ENCODE measurements at regions not wholly inside any gene's neighbourhood (a gene's known extent, or its start where the extent isn't known, plus 50 kb on each side); places are given as distances from the start of the nearest gene placed in this dataset.
A peak's percentile ranks its signal among the peaks of the same experiment; 100 is the strongest.

- no peak for TF ChIP-seq CTCF (IDR thresholded peaks at IDR 0.05; ENCODE audit: insufficient read depth, low read length, severe bottlenecking)
- FAIRE-seq, result no peak
- Histone ChIP-seq H3K4me3 (ENCODE audit: low read depth, low read length) (no peak overlapping the region), H3K27me3 (ENCODE audit: control insufficient read depth, insufficient read depth, low read length) (no peaks in the 10 kb centered on the region), H3K36me3 (ENCODE audit: control insufficient read depth, insufficient read depth, low read length) (no peaks in the 10 kb centered on the region)
- peak; percentile 64 for DNase-seq (ENCODE audit: low read depth)
Measured at GRCh38 chr1:232538224-232538942, 91.5 kb downstream of the SIPA1L2 start.

DNA sequence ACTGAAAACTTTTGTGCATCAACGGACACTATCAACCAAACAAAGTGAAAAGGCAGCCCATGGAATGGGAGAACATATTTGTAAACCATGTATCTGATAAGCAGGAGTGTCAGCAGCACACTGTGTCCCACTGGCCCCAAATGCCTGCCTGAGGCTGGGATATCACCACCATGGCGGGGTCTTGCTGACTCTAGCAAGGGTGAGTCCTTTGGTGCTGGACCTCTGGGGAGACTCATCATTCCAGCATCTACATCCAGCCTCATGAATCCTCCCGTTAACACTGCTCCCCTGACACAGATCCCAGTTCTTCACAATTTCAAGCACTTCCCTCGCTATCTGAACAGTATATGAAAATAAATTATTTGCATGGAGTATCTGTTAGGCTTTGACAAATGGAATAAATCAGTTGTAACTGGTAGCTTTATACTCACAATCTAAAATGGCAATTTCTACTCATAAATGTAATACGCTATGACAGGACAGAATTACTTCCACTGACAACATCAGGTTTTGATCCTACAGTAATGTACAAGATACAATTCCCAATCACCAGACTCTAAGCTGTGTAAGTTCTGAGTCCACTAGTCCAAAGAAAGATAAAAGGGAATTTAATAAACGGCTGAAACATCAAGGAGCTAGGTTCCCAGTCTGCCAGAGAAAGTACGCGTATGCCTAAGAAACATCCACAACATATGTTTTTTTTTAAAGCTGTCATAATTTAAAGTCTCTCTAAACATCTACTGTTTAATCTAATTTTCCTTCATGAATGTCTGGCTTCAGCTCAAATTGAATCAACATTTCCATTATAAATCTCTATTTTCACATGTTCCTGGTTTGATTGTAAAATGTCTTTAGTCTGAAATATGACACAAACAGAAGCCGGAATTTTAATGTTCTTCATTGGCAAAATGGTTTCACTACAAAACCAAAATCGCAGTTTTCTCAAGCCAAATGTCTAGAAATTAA, 95.1 kb downstream of the SIPA1L2 start:
- TF ChIP-seq CTCF (IDR thresholded peaks at IDR 0.05; ENCODE audit: insufficient read depth, low read length, severe bottlenecking), result no peak
- H3K4me3 ChIP-seq (ENCODE audit: low read depth, low read length), result no peak overlapping the region
- no peak for FAIRE-seq

DNA sequence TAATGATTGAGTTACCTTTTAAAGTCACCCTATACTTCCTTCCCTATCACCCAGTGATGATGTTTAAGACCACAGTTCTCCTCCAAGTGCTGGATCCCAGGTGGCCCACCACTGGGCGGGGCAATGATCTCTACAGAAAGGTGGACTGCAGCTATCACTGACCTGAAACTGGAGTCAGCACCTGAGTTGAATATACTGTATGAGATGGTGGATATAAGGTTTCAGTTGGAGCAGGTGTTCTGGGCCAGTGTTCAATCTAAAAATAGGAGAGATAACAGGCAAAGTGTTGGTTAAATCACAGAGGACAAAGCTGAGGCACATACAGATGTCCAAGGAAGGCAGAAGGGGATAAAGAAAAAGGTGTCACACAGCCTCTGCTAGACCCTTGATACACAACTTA, 96.6 kb downstream of the SIPA1L2 start:
- H3K4me3 ChIP-seq (ENCODE audit: low read depth, low read length), result no peak overlapping the region
- DNase-seq (ENCODE audit: low read depth), result no peak
- no peak for FAIRE-seq

More for the DNA sequence above, 95.1 kb downstream of the SIPA1L2 start:
- Histone ChIP-seq H3K27me3 (ENCODE audit: control insufficient read depth, insufficient read depth, low read length) (no peaks in the 10 kb centered on the region), H3K36me3 (ENCODE audit: control insufficient read depth, insufficient read depth, low read length) (no peaks in the 10 kb centered on the region)
- DNase-seq (ENCODE audit: low read depth), result no peak

GRCh38 chr1:232532901-232533300, 97.0 kb downstream of the SIPA1L2 start:
- Histone ChIP-seq H3K27me3 (ENCODE audit: control insufficient read depth, insufficient read depth, low read length) (no peaks in the 10 kb centered on the region), H3K36me3 (ENCODE audit: control insufficient read depth, insufficient read depth, low read length) (no peaks in the 10 kb centered on the region), H3K4me3 (ENCODE audit: low read depth, low read length) (no peak overlapping the region)
- no peak for DNase-seq (ENCODE audit: low read depth)
- FAIRE-seq, result no peak
- TF ChIP-seq CTCF (IDR thresholded peaks at IDR 0.05; ENCODE audit: insufficient read depth, low read length, severe bottlenecking), result no peak

More for the DNA sequence above, 96.6 kb downstream of the SIPA1L2 start:
- no peak for TF ChIP-seq CTCF (IDR thresholded peaks at IDR 0.05; ENCODE audit: insufficient read depth, low read length, severe bottlenecking)
- Histone ChIP-seq H3K27me3 (ENCODE audit: control insufficient read depth, insufficient read depth, low read length) (no peaks in the 10 kb centered on the region), H3K36me3 (ENCODE audit: control insufficient read depth, insufficient read depth, low read length) (no peaks in the 10 kb centered on the region)

- Histone ChIP-seq H3K36me3 (ENCODE audit: control insufficient read depth, insufficient read depth, low read length) (no peaks in the 10 kb centered on the region), H3K4me3 (ENCODE audit: low read depth, low read length) (no peak overlapping the region), H3K27me3 (ENCODE audit: control insufficient read depth, insufficient read depth, low read length) (no peaks in the 10 kb centered on the region)
- FAIRE-seq (no peak), DNase-seq (ENCODE audit: low read depth) (no peak)
- TF ChIP-seq CTCF (IDR thresholded peaks at IDR 0.05; ENCODE audit: insufficient read depth, low read length, severe bottlenecking), result no peak
Measured at GRCh38 chr1:232531291-232531690, 98.6 kb downstream of the SIPA1L2 start.
